ENCODE measurements at regions not wholly inside any gene's neighbourhood (a gene's known extent, or its start where the extent isn't known, plus 50 kb on each side); places are given as distances from the start of the nearest gene placed in this dataset.

DNA sequence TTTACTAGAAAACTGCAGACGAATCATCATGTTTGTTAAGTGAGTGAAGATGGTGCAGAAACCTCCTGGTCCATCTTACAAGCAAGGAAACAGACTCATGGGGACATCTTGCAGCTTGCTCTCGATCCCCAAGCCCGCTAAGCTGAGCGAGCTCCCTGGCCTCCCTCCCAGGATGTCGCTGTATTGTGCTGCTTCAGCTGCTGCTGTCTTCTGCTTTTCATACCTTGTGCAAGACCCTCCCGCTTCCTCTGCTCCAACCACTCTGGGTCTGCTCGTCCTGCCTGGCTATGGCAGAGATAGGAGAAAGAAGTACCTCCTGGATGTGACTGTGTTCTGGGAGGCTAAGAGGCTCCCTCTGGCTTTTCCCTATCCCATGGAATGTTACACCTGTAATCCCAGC is 285.2 kb upstream of the FZD8 start:
- BruUV-seq (replicated peaks): no TSS peak
- 42% methylated on average over 7 of the region's 7 CpGs for WGBS (ENCODE audit: insufficient coverage, insufficient replicate concordance, low lambda C conversion rate, missing lambda C conversion rate)
- ATAC-seq (peak; percentile 29; the same call in 1 of the 3 replicates), DNase-seq (ENCODE audit: low read depth, low spot score) (no peak), FAIRE-seq (no peak)
- ChIA-PET CTCF (interaction anchor here (0.7 to 1.5 kb wide), 2 partner anchors 14 to 997 kb away, joined by 3 read pairs; no protein-coding TSS in a partner anchor), SMC1A (ENCODE audit: uncharacterized antibody, unreplicated experiment) (no interaction called here), POLR2A (no interaction called here), RAD21 (ENCODE audit: unreplicated experiment) (no interaction called here)
- Histone ChIP-seq H2AFZ (ENCODE audit: control insufficient read depth, low read depth, low read length) (no peak overlapping the region), H3K27ac (ENCODE audit: control insufficient read depth, insufficient read depth) (no peak overlapping the region), H3K4me1 (ENCODE audit: control insufficient read depth, insufficient read depth, low read length) (no peaks in the 10 kb centered on the region), H3K9ac (ENCODE audit: control insufficient read depth, insufficient read depth, low read length) (no peak overlapping the region), H3K27me3 (replicated peaks in 1 of 2; ENCODE audit: control insufficient read depth in 2 of 2, insufficient read depth in 2 of 2, low read length in 1 of 2) (no peaks in the 10 kb centered on the region), H3K9me3 (replicated peaks; ENCODE audit: control insufficient read depth, insufficient read depth, low read length) (no peaks in the 10 kb centered on the region), H3K79me2 (ENCODE audit: control insufficient read depth, insufficient read depth, low read length) (no peaks in the 10 kb centered on the region), H4K20me1 (ENCODE audit: control insufficient read depth, insufficient read depth) (no peaks in the 10 kb centered on the region), H3K36me3 (ENCODE audit: control insufficient read depth in 2 of 2, insufficient read depth in 2 of 2, low read length in 1 of 2) (no peaks in the 10 kb centered on the region), H3K4me3 (no peak overlapping the region), H3K4me2 (ENCODE audit: control insufficient read depth, insufficient read depth) (no peak overlapping the region)
- intact Hi-C loops (cut with micrococcal nuclease; ENCODE audit: unreplicated experiment): no loop called here
- in situ Hi-C loops (cut with MboI): no loop called here
- TF ChIP-seq, protein P1, sequence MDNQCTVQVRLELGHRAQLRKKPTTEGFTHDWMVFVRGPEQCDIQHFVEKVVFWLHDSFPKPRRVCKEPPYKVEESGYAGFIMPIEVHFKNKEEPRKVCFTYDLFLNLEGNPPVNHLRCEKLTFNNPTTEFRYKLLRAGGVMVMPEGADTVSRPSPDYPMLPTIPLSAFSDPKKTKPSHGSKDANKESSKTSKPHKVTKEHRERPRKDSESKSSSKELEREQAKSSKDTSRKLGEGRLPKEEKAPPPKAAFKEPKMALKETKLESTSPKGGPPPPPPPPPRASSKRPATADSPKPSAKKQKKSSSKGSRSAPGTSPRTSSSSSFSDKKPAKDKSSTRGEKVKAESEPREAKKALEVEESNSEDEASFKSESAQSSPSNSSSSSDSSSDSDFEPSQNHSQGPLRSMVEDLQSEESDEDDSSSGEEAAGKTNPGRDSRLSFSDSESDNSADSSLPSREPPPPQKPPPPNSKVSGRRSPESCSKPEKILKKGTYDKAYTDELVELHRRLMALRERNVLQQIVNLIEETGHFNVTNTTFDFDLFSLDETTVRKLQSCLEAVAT (IDR thresholded peaks at IDR 0.05): peak; percentile 51
- TF ChIP-seq POU2F2 (IDR thresholded peaks at IDR 0.05; ENCODE audit: borderline replicate concordance, low read depth, low read length) (no peak), SREBF1 (IDR thresholded peaks at IDR 0.05; ENCODE audit: low read length) (no peak), CBX3 (IDR thresholded peaks at IDR 0.05; ENCODE audit: borderline replicate concordance, low read depth) (no peak), ASH2L (IDR thresholded peaks at IDR 0.05; ENCODE audit: borderline replicate concordance, low read depth) (no peak)
- TF ChIP-seq, protein P2, sequence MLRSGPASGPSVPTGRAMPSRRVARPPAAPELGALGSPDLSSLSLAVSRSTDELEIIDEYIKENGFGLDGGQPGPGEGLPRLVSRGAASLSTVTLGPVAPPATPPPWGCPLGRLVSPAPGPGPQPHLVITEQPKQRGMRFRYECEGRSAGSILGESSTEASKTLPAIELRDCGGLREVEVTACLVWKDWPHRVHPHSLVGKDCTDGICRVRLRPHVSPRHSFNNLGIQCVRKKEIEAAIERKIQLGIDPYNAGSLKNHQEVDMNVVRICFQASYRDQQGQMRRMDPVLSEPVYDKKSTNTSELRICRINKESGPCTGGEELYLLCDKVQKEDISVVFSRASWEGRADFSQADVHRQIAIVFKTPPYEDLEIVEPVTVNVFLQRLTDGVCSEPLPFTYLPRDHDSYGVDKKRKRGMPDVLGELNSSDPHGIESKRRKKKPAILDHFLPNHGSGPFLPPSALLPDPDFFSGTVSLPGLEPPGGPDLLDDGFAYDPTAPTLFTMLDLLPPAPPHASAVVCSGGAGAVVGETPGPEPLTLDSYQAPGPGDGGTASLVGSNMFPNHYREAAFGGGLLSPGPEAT (IDR thresholded peaks at IDR 0.05; ENCODE audit: low read depth): no peak
- TF ChIP-seq, protein P3, sequence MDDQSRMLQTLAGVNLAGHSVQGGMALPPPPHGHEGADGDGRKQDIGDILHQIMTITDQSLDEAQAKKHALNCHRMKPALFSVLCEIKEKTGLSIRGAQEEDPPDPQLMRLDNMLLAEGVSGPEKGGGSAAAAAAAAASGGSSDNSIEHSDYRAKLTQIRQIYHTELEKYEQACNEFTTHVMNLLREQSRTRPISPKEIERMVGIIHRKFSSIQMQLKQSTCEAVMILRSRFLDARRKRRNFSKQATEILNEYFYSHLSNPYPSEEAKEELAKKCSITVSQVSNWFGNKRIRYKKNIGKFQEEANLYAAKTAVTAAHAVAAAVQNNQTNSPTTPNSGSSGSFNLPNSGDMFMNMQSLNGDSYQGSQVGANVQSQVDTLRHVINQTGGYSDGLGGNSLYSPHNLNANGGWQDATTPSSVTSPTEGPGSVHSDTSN (IDR thresholded peaks at IDR 0.05; ENCODE audit: insufficient replicate concordance, low read depth, low read length): no peak
